ENCODE measurements at regions not wholly inside any gene's neighbourhood (a gene's known extent, or its start where the extent isn't known, plus 50 kb on each side); places are given as distances from the start of the nearest gene placed in this dataset.
A peak's percentile ranks its signal among the peaks of the same experiment; 100 is the strongest.
"Not testable (repeated sequence)": the region's sequence is repeated elsewhere in the genome, so short reads cannot be mapped to it uniquely, and the experiment has no call there.

DNA sequence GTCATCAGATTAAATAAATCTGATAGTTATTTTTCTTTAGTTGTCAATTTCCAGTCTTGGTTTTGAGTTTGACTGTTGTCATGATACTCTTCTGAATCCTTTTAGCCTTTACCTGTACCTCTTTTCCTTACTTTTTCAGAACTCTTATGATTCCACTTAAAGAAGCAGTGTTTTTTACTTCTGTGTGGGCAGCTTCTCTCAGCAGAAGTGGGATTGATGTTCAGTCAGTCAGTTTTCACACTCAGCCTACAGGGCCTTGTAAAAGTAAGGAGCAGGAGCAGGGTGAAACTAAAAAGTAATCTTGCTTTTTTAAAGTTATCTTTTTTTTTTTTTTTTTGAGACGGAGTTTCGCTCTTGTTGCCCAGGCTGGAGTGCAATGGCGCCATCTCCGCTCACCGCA is 75.1 kb downstream of the HAUS1 start:
- no peak for DNase-seq

DNA sequence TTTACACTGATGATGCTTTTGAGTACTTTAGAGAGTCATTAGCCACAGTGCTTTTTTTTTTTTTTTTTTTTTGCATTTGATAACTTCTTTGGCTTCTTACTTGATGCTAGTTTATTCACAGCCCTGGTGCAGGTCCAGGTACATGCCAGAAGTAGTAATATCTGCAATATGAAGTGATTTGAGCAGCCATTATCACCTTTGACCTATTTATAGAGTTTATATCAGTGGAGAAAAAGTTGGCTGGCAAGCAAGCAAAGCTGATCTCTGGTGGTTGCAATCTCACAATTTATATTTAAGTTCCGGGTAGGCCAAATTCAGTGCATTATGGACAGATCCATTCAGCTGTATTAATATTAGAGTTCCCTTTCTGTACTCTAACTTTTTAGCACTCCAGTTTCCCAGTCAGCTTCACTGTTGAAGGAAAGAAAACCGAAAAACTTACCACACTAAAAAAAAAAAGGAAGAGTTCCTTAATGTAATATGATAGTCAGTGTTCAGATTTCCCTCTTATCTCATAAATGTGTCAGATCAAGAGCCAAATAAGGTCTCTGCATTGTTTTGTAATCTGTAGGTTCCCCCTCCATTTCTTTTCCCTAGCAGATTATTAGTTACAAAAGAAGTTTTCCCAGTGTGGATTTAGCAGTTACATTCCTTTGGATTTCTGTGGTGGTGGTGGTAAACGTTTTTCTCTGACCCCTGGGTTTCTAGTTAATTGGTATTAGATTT is 78.6 kb downstream of the HAUS1 start:
- no peak for DNase-seq

DNA sequence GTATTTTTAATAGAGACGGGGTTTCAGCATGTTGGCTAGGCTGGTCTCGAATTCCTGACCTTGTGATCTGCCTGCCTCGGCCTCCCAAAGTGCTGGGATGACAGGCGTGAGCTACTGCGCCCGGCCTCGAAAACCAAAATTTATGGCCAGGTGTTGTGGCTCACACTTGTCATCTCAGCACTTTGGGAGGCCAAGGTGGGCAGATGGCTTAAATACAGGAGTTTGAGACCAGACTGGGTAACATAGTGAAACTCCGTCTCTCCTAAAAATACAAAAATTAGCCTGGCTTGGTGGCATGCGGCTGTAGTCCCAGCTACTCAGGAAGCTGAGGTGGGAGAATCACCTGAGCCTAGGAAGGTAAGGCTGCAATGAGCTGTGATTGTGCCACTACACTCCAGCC is 80.1 kb downstream of the HAUS1 start:
- not testable (repeated sequence) for DNase-seq

DNA sequence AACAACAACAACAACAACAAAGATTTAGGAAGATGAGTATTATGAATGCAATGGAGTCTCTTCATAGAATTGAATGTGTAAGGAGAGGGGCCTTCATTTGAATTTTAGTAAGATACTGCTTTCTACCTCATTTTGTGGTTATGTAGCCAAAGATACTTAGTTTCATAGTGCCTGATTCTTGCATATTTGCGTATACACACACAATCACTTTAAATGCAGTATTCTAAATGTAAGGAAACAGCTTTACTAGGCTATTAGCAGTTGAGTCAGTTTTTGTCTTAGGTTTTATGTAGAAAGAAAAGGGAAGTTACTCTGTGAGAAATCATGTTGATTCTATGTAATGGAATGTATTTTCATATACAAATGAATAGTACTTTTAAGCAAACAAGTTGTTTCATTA is 80.5 kb downstream of the HAUS1 start:
- no peak for DNase-seq

DNA sequence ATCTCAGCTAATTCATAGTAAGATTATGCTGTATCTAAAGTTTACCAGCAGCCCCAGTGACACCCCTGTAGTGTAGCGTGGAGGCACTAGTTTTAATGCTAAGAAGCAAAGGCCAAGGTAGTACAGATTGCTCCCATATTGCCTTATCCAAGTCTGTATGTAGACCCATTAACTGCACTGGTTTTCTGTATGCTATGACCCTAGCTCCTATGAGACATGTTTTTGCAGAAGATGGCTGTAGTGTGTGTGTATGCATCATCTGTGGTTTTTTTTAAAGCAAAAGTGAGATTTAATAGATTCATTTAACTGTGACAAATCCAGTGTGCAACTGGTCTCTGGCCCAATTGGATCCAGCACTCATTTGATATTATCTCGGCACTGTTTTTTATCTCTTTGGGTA is 86.5 kb downstream of the HAUS1 start:
- no peak for DNase-seq

DNA sequence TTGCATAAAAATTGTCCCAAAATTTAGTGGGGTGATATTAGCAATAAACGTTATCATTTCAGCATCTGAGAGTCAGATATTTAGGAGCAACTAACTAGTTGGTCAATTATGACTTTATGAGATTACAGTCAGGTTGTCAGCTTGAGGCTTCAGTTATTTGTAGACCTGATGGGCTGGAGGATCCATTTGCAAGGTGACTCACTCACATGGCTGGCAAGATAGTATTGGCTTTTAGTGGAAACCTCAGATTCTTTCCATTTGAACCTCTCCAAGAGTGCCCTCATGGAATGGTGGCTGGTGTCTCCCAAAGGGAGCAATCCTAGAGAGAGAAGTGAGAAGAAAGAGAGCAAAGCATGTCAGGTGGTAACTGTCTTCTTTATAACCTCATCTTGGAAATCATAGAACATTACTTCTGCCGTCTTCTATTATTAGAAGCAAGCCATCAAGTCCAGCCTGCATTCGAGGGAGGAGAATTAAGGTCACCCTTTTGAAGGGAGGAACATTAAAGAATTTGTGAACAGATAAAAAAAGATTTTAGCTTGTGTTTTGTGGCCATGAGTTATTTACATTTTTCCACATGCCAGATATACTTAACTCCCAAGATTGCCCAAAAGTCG is 92.5 kb downstream of the HAUS1 start:
- no peak for DNase-seq

DNA sequence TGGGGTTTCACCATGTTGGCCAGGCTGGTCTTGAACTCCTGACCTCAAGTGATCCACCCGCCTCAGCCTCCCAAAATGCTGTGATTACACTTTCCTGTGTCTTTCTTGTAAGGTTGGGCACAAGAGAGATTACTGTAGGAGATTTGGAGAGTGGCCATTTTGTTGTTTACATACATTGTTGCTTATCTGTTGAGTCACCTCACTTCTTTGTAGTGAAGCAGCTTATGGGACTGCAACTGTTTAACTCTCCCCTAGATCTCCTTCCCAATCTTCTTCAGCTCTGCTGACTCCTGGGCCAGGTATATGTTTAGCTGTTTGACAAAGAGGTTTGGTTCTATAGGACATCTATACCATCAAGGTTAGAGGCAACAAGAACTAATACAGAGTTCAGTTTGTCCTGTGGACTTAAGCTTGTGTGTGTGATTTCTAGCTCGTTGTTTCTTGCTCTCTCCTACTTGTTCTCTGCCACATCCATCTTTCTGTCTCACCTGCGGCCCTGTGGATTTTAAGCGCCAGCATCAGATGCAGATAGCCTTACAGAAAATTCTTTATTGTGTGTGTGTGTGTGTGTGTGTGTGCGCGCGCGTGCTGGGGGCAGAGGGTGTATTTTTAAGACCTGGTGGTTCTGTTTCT is 95.4 kb downstream of the HAUS1 start:
- peak in 1 of 3 experiments; percentile 8 for DNase-seq

DNA sequence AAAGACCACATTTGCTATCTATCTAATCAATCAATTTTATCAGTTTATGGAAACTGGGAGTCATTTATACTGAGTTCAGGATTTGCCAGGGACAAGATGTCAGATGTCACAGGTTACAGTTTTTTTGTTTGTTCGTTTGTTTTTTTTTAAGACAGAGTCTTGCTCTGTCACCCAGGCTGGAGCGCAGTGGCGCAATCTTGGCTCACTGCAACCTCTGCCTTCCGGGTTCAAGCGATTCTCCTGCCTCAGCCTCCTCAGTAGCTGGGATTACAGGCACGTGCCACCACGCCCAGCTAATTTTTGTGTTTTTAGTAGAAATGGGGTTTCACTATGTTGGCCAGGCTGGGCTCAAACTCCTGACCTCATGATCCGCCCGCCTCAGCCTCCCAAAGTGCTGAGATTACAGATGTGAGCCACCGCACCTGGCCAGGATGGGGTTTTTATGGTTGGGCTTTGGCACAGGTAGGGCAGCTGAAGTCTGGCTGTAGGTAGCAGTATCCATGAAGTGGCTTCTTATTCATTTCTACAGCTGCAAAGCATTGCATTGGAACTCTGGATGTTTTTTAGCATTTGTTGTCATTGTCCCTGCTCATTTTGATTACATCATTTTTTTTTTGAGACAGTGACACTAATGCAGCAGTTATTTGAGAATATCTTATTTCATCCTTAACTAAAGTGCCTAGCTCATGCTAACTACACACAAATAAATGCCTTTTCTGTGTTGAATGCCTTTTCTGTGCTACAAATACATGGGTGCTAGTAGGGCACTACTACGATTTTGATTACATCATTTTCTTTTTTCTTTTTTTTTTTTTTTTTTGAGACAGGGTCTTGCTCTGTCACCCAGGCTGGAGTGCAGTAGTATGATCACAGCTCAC is 96.2 kb downstream of the HAUS1 start:
- not testable (repeated sequence) for DNase-seq

DNA sequence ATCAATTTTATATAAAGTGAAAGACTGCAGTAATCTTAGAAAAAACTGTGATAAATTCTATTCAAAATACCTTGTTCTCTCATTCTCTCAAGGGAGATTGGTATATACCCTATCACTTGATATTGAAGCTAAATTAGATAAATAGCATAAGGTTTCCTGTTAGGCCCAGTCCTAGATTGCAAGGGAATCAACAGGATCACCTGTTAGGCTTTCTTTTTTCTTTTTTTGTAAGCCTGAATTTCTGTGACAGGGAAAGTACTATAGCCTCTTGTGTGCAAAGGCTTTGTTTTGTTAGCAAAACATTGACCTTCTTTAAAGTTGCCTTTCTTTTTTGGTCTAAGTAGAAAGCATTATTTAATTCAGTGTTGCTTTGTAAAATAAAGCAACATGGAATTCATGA is 100.0 kb downstream of the HAUS1 start:
- DNase-seq, result no peak

DNA sequence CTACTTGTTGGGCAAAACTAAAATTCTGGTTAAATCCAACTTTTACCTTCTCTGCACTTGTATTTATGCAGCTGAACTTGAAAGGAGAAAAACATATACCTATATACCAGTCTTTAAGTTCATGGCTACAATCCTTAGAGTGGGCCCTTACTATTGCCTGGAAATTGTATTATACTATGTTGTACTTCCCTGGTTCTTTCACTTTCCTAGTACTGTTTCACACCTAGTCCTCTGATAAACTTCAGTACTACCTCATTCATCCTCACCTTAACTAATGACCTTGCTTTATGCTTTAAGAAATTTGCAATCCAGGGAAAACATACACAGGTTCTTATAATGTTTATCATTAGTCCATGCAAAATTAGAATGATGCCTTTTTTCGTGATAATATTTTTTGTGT is 103.8 kb downstream of the HAUS1 start:
- DNase-seq, result no peak

DNA sequence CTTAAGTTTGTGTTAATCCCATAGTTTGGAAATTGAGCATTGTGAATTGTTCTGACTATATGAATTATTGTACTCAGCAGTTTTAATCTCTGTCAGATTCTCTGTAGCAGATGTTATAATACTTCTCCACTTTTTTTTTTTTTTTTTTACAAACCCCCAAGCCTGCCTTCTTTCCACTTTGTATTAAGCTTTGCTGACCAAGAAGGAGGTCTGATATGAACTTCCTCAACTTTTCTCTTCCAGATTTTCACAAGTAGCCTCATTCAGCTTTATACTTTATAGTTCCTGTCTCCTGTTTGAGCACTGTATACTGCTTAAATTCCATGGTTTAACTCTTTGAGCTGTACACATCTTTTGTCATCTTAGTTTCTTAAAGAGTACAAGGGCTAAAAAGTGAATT is 105.0 kb downstream of the HAUS1 start:
- no peak for DNase-seq

DNA sequence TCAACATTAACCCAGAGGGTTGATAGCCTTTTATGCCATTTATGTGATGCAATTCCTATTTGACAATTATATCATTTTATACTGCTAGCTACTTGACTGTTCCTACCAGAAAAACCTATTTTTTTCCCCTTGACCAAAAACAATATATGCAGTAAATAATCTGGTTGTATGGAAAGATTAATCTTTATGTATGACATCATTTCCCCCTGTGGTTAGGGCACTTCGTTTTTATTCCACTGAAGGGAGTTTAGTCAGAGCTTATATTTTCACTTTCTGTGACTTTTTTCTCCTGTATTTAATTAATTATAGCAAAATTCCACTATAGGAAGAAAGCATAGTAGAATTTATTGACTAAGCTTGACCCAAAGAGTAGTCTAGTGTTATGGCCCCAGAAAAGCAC is 107.6 kb downstream of the HAUS1 start:
- DNase-seq, result no peak

DNA sequence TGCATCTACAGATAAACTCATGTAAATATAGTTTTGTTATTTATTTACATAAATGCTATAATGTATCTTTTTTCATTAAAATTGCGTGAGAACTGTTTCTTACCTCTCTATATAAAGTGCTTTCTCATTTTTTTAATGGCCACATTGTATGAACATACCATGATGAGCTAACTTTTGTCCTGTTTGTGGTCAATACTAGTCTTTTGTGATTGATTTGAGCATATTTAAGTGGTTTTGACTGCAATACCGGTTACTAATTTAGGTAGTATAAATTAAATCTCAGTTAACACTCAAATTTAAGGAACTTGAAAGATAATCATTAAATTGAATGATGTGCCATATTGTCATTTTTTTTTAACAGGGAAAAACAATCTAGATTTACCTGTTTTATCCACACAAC is 108.2 kb downstream of the HAUS1 start:
- DNase-seq, result no peak

DNA sequence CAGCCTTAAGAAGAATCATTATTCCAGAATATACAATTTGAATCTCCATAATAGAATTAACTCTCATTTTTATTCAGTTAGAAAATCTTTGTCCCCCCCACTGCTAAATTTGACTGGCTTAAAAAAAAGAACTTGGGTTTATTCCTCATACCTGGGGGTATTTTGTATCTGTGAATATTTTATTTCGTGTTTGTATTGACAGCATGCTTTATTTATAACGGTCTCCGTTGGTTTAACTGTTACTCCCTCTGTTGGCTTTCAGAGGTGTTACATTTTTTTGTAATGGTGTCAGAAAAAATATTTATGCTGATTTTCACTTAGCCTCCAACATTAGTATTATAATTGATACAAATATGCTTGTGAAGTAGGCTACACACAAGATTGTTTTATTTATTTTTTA is 109.1 kb downstream of the HAUS1 start:
- DNase-seq, result no peak

DNA sequence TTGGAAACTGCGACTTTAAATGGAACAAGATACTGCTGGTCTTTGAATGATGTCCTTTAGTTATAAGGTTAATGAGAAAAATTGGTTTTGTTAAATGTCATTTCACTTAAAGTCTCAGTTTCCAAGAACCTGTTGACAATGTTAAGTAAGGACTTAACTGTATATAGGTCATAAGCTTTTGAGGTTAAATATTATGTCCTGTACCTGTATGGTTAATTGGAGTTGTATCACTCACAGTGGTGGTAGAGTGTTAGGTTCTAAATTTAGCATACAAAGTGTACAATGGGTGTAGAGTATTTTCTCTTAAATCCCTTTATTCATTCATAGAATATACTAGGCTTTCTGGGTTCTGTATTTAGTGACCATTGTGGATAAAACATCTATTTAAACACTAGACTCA is 110.2 kb downstream of the HAUS1 start:
- DNase-seq, result no peak

DNA sequence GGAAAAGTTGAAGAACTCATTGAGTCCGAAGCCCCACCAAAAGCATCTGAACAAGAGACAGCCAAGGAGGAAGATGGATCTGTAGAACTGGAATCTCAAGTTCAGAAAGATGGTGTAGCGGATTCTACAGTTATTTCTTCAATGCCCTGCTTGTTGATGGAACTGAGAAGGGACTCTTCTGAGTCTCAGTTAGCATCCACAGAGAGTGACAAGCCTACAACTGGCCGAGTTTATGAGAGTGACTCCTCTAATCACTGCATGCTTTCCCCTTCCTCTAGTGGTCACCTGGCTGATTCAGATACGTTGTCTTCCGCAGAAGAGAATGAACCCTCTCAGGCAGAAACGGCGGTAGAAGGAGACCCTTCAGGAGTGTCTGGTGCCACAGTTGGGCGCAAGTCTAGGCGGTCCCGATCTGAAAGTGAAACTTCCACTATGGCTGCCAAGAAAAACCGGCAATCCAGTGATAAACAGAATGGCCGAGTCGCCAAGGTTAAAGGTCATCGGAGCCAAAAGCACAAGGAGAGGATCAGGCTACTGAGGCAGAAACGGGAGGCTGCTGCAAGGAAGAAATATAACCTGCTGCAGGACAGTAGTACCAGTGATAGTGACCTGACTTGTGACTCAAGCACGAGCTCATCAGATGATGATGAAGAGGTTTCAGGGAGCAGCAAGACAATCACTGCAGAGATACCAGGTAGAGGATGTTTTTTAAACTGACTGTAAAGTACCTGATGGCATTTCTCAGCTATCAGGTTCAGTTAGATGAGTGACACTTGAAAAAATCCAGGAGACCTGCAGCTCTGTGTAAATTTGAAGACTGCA is 111.9 kb downstream of the HAUS1 start:
- DNase-seq, result no peak

DNA sequence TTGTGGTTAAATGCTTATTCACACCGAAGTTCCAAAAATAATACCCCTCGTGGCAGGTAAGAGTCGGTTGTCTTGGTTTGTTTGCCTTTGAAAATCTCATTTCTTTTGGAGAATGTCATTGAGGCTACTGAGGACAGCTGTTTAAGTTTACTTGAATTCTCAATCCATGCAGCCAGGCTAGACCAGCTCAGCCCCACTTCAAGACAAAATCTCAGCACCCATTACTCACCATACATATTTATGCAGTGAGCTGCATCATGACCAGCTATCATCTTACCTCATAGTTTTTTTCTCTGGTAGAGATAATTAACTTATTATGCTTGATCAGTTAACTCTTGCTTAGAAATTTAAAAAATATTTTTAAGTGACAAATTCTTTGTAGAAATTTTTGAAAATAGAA is 115.9 kb downstream of the HAUS1 start:
- DNase-seq, result no peak

DNA sequence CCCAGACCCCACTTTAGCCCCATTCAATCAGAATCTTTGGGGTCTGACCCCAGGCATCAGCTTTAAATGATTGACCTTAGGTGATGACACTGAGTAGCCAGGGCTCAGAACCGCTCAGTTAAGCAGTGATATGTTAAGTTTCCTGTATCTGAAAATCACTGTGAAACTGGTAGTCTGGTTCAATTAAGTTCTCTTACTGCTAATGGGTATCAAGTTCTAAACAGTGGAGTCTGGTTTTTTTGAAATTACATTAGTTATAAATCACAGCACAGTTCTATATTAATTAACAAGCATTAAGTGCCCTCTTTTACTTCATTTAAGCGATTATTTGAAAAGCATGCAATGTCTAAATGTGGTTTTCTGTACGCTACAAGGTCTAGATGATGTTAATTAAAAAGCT is 117.9 kb downstream of the HAUS1 start:
- DNase-seq, result no peak

DNA sequence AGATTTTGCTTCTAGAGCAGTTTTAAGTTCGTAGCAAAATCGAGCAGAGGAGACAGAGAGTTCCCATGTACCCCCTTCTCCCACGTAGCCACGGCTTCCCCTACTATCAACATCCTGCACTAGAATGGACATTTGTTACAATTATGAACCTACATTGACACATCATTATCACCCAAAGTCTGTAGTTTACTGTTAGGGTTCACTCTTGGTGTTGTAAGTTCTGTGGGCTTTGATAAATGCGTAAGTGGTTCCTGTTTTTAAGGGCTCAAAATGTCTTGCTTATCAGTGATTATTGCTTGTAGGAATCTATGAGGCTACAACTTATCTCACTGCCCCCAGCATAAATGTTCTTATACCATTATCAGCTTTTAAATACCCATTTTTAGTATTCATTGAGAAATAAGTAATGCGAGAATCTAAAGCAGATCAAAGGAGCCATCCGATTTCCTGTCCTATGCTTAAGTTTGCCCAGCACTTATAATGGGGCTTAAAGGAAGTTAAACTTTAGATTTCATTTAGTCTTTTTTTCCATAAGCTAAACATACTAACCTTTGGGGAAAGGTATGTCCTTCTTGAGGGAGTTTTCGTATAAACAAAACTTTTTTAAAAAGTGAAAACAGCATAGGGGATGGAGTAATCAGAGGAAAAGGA is 118.7 kb downstream of the HAUS1 start:
- DNase-seq, result no peak

DNA sequence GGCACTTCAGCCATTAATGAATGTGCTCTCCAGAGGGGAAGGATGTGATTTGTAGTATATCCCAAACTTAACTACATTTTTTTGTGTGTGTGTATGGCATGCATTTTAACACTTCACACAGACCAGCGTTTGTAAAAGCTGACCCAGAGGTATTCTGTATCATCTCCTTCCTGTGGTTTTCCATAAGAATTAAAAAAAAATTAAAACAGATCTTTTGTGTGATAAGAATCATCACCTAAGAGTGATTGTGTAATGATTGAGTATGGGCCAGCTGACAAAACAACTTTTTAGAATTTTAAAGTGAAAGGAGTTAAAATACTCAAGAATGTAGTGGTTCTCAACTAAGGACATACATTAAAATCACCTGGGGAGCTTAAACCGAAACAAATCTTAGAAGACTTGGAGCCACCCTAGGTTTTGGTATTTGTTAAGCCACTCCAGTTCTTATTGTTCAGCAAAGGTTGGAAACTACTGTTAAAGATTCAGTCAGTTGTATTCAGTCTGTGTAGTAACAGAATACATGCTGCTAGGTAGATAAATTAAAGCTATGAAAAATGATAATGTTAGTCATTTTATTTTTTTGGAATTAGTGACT is 120.1 kb downstream of the HAUS1 start:
- DNase-seq, result no peak

DNA sequence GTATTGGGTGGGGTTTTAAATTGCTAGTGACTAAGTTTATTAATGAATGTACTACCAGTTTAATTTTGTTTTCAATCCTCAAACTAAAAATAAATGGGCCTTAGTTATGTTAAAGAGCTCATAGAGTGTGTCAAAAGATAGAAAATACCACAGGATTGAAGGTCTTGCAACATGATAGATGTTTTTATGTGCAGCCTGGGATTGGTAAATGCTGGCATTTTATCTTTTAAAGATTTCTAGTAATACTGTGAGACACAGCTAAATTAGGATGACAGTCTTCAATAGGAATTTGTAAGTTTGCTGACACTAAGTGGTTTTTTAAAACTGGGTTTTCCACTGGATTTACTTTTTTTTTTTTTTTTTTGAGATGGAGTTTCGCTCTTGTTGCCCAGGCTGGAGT is 122.3 kb downstream of the HAUS1 start:
- no peak for DNase-seq

DNA sequence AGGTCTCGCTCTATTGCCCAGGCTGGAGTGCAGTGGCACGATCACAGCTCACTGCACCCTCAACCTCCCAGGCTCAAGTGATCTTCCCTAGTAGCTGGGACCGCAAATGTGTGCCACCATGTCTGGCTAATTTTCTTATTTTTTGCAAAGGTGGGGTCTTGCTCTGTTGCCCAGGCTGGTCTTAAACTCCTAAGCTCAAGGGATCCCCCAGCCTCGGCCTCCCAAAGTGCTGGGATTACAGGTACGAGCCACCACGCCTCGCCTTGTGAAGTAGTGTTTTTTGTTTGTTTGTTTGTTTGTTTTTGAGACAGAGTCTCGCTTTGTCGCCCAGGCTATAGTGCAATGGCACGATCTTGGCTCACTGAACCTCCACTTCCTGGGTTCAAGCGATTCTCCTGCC is 125.5 kb downstream of the HAUS1 start:
- not testable (repeated sequence) for DNase-seq
